HG02610 (cell line): ENCODE measurements at regions not wholly inside any gene's neighbourhood (a gene's known extent, or its start where the extent isn't known, plus 50 kb on each side); places are given as distances from the start of the nearest gene placed in this dataset.
A peak's percentile ranks its signal among the peaks of the same experiment; 100 is the strongest.

Source experiments
- ATAC-seq: cut with Tn5 transposase; IDR thresholded peaks from one replicate; pipeline ENCODE4 v1.9.1; 2021; ENCODE audit warnings: mild to moderate bottlenecking, moderate library complexity; ENCODE audit not compliant: unreplicated experiment

DNA sequence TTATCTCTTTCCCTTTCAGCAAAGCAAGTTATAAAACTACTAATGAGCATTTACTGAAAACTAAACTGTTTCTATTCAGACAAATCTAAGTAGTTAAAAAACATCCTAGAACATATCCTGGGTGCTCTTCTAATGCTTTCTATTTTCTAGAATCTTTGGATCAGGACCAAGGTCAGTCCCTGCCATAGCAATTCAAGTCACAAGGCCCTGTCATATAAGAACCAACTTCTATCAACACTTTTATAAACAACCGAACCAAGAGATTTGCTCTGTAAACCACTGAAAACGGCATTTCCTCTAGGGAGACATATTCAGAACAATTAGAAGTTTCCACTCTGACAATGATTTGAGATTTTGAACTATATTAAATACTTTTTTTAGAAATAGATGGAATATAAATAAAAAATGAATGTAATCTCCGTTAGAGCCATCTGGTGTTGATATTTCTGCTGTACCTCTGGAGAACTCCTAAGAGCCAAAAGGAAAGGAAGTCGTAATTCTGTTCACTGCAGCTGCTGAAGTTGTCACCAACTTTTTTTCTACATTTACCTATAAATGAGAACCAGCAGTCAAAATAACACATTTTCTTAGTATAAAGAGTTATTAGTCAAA is 51.4 kb upstream of the LGSN start:
- ATAC-seq: no peak

- ATAC-seq: no peak
Observed at GRCh38 chr6:63372951-63373533, 53.3 kb upstream of the LGSN start.

DNA sequence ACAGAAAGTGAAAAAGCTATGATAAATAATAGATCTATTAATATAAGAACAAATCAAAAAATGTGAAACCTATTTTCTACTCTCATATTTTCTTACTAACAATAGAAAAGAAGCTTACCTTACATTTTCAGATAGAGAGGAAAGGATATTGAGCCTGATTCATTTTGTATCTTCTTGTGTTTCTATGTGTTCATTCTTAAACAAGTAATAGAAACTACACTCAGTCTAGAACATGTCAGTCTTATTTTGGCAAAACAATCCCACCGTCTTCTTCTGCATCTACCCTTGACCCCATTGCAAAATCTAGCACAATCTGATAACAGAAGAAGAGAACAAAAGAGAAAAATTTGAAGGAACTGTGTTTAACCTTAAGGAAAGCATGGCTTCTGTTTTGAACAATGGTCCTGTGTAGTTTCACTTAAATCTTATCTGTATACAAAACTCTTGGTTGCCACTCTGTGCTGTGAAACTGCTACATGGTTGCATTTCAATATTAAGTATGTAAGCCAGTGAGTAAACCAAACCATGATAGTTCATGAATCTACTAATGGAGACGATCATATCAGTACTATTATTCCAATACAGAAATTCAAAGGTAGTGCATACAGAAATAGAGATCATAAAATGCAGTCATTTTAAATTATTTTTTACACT is 69.5 kb upstream of the LGSN start:
- ATAC-seq: peak; percentile 65

- ATAC-seq: no peak
Observed at GRCh38 chr6:63391203-63391970, 71.6 kb upstream of the LGSN start.

DNA sequence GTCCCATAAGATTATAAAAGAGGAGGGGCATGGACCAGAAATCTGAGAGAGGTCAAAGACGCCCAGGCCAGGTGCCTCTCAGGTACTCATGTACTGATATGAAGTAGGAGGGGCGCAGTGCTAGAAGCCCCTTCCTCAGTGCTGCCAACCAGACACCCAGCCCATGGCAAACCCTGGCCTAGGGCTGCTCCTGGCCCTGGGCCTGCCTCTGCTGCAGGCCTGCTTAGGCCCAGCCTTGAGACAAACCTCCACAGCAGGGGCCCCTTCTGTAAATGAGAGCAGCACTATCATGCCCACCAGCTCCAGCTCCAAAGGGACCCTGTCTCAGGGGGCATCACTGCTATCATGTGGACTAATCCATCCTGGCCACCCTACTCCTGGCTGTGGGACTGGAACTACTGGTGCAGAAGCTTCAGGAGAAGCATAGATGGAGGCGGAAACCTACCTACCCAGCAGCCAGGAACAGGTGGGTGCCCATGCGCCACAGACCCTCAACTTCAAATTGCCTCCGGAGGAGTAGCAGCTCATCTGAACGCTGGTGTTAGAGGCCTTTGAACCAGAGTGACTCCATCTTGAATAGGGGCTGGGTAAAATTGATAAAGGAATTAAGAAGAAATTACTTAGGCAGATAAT is 72.4 kb upstream of the LGSN start:
- ATAC-seq: no peak

- ATAC-seq: no peak
Observed at GRCh38 chr6:63394656-63395308, 75.0 kb upstream of the LGSN start.

DNA sequence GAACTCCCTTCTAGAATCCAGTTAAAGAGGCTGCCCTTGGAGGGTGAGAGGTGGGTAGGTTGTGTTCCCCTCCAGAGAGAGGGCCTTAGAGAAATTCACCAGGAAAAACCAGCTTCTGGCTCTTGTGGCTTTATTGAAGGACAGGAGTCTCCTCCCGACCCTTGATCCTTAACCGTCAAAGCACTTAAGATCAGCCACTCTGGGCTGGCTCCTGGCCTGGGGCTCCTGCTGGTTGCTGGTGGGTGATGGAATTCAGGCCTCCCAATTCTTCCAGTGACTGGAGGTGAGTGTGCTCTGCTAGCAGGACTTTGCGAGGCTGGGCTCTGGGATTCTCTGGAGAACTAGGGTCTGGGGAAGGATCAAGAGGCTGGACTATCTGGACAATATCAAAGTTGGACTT is 75.6 kb upstream of the LGSN start:
- ATAC-seq: no peak

- no peak for ATAC-seq
Observed at GRCh38 chr6:63403725-63404124, 83.9 kb upstream of the LGSN start.

DNA sequence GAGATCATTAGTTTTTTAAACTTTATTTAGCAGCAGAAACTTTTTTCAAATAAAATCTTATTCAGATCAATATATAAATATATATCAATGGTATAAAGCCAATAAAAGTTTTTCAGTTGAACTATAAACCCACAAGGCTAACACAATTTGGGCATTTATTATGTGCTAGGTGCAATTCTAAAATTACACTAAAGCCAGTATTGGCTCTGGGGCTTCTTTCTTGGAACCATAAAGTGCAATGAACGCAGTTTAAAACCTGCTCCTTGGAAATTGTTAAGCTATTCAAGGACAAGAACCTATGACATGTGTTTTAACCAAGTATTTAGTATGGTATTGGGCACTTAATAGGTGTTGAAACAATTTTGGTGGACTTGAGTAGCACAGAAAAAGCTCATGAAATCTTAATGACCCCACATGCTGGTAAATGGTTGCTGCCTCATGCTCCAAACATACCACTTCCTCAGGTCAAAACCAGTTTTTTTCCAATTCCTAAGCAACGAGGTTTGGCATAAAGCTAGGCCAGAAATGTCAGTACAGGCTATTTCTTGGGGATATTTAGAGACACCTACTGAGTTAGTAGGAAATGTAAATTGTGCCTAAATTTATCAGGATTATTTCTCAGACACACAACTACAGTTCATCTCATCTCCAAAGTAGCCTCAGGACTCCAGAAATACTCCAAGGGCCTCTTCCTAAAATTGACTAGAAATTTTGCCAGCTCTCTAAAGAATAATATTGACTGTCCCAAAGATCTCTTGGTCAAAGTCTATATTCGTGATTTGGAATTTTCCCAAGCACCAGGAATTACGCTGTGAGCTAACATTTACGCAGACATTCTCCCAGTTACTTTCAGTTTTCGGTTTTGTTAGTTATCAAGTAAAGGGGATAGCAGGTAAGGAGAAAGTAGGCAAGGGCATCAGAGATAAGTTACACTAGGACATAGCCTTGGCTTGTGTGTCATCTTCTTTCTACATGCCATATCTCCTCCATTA is 90.9 kb upstream of the LGSN start:
- no peak for ATAC-seq

- ATAC-seq: no peak
Observed at GRCh38 chr6:63415286-63415685, 95.5 kb upstream of the LGSN start.

GRCh38 chr6:63418741-63419140 is 99.0 kb upstream of the LGSN start:
- ATAC-seq: no peak

DNA sequence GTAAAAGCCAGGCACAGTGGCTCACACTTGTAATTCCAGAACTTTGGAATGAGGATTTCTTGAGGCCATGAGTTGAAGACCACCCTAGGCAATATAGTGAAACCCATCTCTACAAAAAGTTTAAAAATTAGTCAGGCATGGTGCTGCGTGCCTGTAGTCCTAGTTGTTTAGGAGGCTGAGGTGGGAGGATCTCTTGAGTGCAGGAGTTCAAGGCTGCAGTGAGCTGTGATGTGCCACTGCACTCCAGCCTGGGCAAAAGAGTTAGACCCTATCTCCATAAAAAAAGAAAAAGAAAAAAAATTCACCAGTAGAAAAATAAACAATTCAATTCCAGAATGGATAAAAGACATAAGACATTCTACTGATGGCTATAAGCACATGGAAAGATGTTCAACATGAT is 104.9 kb upstream of the LGSN start:
- ATAC-seq: no peak

DNA sequence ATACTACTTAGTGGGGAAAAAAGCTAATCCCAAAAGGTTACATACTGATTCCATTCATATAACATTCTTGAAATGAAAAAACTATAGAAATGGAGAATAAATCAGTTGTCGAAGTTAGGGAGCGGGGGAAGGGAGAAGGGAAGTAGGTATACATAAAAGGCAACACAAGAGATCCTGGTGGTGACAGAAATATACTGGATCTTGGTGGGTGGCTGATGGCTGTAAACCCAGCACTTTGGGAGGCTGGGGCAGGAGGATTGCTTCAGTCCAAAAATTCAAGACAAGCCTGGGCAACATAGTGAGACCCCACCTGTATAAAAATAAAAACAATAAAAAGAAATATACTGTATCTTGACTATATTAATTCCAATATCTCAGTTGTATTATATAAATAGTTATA is 105.7 kb upstream of the LGSN start:
- ATAC-seq: no peak

GRCh38 chr6:63426844-63427243 is 107.1 kb upstream of the LGSN start:
- no peak for ATAC-seq

DNA sequence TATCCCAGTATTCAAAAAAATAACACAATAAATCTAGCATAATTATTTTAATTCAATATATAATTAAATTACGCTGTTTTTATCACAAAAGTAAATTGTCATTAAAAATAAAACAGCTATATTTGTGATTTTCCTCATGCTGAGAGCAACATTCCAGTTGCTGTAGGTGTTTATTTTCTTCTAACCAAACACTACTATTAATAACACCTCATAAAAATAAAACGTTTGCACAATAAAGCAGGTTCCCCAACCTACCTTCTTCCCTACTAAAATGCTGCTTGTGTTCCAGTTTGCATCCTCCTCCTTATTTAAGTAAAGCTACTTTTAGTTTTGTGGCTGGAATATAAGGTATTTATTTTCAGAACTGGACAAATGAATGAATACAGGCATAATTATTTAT is 108.2 kb upstream of the LGSN start:
- ATAC-seq: no peak

GRCh38 chr6:63430985-63431519 is 111.3 kb upstream of the LGSN start:
- no peak for ATAC-seq

DNA sequence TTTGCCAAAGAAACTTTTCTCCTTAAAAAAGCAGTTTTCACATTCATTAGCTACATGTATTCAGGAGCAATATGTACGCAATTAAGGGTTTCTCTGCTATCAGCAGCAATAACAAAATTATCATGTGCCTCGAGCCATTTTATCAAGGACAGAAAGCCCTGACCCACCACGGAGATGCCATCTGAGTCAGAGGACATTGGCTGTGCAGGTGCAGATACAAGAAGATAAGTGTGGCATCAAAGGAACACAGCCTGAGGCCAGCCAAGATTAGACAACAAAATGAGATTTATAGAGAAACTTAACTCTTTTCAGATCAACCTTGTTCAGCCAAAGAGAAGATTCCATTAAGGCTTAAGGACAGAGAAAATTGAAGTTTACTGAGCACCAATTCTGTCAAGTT is 115.2 kb upstream of the LGSN start:
- ATAC-seq: no peak

- ATAC-seq: no peak
Observed at GRCh38 chr6:63436356-63436755, 116.6 kb upstream of the LGSN start.

- no peak for ATAC-seq
Observed at GRCh38 chr6:63437058-63437457, 117.3 kb upstream of the LGSN start.
